ENCODE measurements at regions not wholly inside any gene's neighbourhood (a gene's known extent, or its start where the extent isn't known, plus 50 kb on each side); places are given as distances from the start of the nearest gene placed in this dataset.
"Not testable (repeated sequence)": the region's sequence is repeated elsewhere in the genome, so short reads cannot be mapped to it uniquely, and the experiment has no call there.

DNA sequence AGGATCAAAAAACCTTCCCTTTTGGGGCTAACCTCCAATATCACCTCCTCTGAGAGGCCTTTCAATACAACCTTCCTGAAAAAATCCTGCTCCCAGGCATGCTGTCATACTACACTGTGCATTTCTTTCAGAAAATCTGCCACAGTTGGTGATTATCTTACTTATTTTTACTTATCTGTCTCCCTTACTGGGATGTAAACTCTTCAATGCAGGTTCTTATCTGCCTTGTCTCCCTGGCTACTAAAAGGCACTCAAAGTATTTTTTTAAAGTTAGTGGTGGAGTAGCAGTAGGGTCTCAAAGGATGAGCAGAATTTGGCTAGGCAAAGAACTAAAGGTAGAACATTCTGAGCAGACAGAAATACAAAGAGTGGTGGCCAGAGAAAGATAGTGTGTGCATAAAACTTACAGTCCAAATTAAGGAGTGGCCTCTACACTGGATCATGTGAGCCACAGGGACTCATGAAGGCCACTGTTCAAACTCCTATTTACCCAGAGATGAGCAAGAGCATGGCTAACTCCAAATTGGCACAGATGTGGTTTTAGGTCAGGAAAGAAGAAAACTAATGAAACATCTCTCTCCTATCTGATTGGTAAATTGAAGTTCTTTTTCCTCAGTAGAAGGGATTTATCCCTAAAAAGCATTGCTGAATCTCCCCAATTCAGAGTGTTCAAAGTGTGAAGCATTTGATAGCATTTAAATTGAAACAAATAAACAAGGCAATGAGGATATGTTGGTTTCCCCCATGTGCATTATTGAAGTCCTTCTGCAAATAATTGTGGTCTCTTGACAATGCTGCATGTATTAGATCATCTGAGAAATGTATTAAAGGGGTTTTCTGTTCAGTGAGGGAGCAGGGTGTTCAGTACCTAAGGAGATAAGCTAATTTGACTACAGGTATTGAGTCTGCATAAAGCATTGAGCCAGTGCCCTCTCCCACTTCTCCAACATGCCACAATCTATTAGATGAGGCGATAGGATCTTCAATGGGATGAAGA is 285.5 kb downstream of the MREG start:
- H3K9me3 ChIP-seq (ENCODE audit: control insufficient read depth, low read length, poor library complexity, severe bottlenecking) = no peaks in the 10 kb centered on the region
- Mint-ChIP-seq H3K4me1 (peaks cover 4% of the 10 kb centered on the region), H3K27ac (no peak overlapping the region), H3K27me3 (peaks cover 10% of the 10 kb centered on the region), H3K4me3 (no peak overlapping the region), H3K36me3 (ENCODE audit: low read depth) (no peaks in the 10 kb centered on the region)
- DNase-seq = no peak
- ATAC-seq = no peak

DNA sequence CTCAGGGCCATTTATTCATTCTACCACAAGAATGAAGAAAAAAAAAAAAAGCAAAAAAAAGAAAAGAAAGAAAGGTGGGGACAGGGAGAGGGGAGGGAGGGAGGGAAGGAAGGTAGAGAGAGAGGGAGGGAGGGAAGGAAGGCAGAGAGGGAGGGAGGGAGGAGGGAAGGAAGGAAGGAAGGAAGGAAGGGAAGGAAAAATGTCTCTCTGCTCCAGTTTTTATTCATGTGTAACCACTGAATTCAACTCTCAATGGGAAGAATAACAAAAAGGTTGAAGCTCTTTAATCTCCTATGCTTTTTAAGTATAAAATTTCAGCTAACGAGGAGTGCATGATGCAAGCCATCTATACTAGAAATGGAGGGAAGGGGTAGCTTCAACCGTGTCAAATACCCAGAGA is 287.3 kb downstream of the MREG start:
- H3K27ac Mint-ChIP-seq = no peak overlapping the region
- peaks cover 10% of the 10 kb centered on the region for H3K27me3 Mint-ChIP-seq
- H3K9me3 ChIP-seq (ENCODE audit: control insufficient read depth, low read length, poor library complexity, severe bottlenecking) = no peaks in the 10 kb centered on the region
- H3K4me1 Mint-ChIP-seq = peaks cover 4% of the 10 kb centered on the region
- DNase-seq (no peak), ATAC-seq (no peak)
- no peak overlapping the region for H3K4me3 Mint-ChIP-seq
- no peaks in the 10 kb centered on the region for H3K36me3 Mint-ChIP-seq (ENCODE audit: low read depth)

DNA sequence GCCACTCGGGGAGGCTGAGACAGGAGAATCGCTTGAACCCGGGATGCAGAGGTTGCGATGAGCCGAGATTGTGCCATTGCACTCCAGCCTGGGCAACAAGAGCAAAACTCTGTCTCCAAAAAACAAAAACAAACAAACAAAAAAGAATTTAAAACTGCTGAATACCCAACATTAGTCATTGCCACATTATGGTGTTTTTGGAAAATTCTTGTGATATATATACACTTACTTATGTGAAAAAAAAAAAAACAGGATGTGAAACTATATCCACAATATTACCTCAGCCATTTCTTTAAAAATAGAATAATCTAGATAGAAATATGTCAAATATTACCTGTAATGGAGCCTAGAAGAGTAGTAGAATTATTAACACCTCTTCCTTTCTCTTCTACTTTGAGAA is 288.3 kb upstream of the FN1 start:
- Mint-ChIP-seq H3K27ac (no peak overlapping the region), H3K4me3 (no peak overlapping the region), H3K4me1 (peaks cover 4% of the 10 kb centered on the region), H3K36me3 (ENCODE audit: low read depth) (no peaks in the 10 kb centered on the region), H3K27me3 (peaks cover 10% of the 10 kb centered on the region)
- DNase-seq (no peak), ATAC-seq (no peak)
- no peaks in the 10 kb centered on the region for H3K9me3 ChIP-seq (ENCODE audit: control insufficient read depth, low read length, poor library complexity, severe bottlenecking)

DNA sequence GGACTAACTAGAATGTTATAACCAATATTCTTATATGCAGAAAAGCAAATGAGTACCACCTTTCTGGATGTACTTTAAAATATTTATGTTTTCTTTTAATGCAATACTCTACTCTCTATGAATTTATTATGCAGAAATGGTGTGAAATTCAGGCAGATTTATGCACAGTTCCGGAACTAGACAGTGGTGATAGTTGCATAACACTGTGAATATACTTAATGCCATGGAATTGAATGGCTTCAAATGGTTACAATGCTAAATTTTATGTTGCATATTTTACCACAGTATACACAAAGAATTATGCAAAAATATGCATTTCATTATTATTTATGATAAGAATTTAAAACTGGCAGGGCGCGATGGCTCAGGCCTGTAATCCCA is 287.8 kb upstream of the FN1 start:
- H3K27me3 Mint-ChIP-seq = peaks cover 10% of the 10 kb centered on the region
- no peak overlapping the region for H3K4me3 Mint-ChIP-seq
- H3K4me1 Mint-ChIP-seq = peaks cover 4% of the 10 kb centered on the region
- H3K36me3 Mint-ChIP-seq (ENCODE audit: low read depth) = no peaks in the 10 kb centered on the region
- no peaks in the 10 kb centered on the region for H3K9me3 ChIP-seq (ENCODE audit: control insufficient read depth, low read length, poor library complexity, severe bottlenecking)
- H3K27ac Mint-ChIP-seq = no peak overlapping the region
- no peak for ATAC-seq
- no peak for DNase-seq

DNA sequence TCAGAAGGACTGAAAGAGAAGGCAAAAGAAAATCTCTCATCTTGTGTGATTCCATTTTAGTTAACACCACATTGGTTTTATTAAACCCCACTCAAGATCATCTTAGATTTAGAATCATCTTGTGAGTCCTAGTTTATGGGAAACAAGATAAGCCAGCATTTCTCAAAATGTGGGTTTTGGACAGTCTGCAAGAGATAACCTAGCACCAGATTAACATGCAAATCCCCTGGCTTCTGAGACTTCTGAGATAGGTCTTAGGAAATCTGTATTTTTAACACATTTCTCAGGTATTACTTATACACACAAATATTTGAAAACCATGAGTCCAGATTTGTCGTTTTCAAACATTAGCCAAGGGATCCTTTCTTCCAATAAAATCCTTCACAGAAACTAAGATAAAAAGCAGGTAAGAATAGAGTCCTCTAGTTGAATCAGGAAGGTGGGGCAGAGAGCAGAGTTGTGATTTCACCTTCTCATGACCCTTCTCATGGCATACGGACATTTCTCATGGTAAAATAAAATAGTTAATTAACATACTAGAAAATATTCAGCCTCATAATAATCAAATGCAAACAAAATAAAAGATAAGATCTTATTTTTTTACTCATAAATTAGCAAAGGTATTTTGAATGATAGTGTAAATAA is 287.2 kb upstream of the FN1 start:
- H3K4me3 Mint-ChIP-seq = no peak overlapping the region
- peaks cover 6% of the 10 kb centered on the region for H3K27me3 Mint-ChIP-seq
- ATAC-seq = no peak
- no peaks in the 10 kb centered on the region for H3K9me3 ChIP-seq (ENCODE audit: control insufficient read depth, low read length, poor library complexity, severe bottlenecking)
- H3K27ac Mint-ChIP-seq = no peak overlapping the region
- DNase-seq = no peak
- H3K36me3 Mint-ChIP-seq (ENCODE audit: low read depth) = no peaks in the 10 kb centered on the region
- no peaks in the 10 kb centered on the region for H3K4me1 Mint-ChIP-seq

DNA sequence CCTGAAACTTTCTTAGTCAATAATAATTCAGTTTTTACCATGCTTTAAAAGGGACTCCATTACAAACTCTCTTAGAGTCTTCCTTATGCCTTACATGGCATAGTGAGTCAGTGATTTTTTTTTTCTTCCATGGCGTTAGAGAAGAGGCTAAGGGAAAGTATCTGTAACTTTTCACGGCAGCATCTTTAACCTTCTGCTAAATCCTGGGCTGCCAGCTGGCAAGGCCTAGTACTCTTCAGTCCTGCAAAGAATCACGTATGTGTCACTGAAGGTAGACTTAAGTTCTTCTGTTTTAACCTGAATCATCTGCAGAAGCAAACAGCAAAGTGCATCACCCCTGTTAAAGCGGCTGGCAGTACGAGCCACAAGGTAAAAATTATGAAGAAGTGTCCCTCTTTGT is 286.3 kb upstream of the FN1 start:
- Mint-ChIP-seq H3K4me3 (no peak overlapping the region), H3K36me3 (ENCODE audit: low read depth) (no peaks in the 10 kb centered on the region), H3K27me3 (peaks cover 3% of the 10 kb centered on the region), H3K27ac (no peak overlapping the region), H3K4me1 (no peaks in the 10 kb centered on the region)
- no peak for ATAC-seq
- no peak for DNase-seq
- no peaks in the 10 kb centered on the region for H3K9me3 ChIP-seq (ENCODE audit: control insufficient read depth, low read length, poor library complexity, severe bottlenecking)

DNA sequence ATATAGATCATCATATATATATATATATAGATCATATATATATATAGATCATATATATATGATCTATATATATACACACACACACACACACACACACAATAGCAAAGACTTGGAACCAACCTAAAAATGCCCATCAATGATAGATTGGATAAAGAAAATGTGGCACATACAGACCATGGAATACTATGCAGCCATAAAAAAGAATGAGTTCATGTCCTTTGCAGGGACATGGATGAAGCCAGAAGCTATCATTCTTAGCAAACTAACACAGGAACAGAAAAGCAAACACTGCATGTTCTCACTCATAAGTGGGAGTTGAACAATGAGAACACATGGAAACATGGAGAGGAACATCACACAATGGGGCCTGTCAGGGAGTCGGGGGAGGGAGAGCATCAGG is 285.6 kb upstream of the FN1 start:
- not testable (repeated sequence) for H3K4me3 Mint-ChIP-seq; H3K4me1 Mint-ChIP-seq; H3K27me3 Mint-ChIP-seq; ATAC-seq; H3K36me3 Mint-ChIP-seq (ENCODE audit: low read depth); DNase-seq; H3K27ac Mint-ChIP-seq; H3K9me3 ChIP-seq (ENCODE audit: control insufficient read depth, low read length, poor library complexity, severe bottlenecking)

DNA sequence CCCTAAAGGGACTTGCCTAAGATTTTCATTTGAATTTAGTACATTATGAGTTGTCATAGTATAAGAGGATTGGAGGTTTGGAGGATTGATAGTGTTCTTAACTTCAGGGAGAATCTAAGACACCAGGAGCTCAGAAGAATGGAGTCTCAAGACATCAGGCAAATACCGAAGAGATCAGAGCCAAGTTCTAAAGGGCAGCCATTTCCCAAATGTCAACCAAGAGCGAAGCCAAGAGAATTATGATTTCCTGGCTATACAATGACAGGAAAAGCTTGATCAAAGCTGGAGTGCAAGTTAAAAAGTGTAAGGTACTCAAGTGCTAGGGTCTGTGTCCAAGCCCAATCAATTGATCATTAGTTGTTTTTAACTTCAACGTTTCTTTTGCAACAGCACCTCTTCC is 283.0 kb upstream of the FN1 start:
- H3K4me3 Mint-ChIP-seq = no peak overlapping the region
- peaks cover 5% of the 10 kb centered on the region for H3K27me3 Mint-ChIP-seq
- no peak overlapping the region for H3K27ac Mint-ChIP-seq
- ATAC-seq (no peak), DNase-seq (no peak)
- H3K4me1 Mint-ChIP-seq = no peaks in the 10 kb centered on the region
- no peaks in the 10 kb centered on the region for H3K36me3 Mint-ChIP-seq (ENCODE audit: low read depth)
- H3K9me3 ChIP-seq (ENCODE audit: control insufficient read depth, low read length, poor library complexity, severe bottlenecking) = no peaks in the 10 kb centered on the region

DNA sequence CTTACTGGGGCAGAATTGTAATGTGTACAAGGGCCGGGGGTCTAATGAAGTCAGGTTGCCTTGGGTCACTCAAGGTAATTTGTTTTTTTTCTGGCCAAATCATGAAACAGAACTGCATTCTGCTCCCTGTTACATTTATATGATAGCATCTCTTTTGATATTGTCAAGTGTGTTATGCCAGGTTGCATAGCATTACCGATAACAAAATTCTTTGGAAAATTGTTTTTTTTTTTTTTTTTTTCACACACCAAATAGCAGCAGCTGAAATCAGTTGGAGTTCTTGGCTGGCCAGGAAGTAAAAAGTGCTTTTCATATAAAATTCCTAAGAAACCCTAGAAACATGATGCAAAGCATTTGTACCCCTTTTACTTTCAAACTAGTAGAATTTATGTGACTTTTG is 282.6 kb upstream of the FN1 start:
- H3K36me3 Mint-ChIP-seq (ENCODE audit: low read depth) = no peaks in the 10 kb centered on the region
- H3K4me3 Mint-ChIP-seq = no peak overlapping the region
- H3K27ac Mint-ChIP-seq = no peak overlapping the region
- no peaks in the 10 kb centered on the region for H3K9me3 ChIP-seq (ENCODE audit: control insufficient read depth, low read length, poor library complexity, severe bottlenecking)
- H3K4me1 Mint-ChIP-seq = no peaks in the 10 kb centered on the region
- H3K27me3 Mint-ChIP-seq = peaks cover 5% of the 10 kb centered on the region
- no peak for ATAC-seq
- DNase-seq = no peak

DNA sequence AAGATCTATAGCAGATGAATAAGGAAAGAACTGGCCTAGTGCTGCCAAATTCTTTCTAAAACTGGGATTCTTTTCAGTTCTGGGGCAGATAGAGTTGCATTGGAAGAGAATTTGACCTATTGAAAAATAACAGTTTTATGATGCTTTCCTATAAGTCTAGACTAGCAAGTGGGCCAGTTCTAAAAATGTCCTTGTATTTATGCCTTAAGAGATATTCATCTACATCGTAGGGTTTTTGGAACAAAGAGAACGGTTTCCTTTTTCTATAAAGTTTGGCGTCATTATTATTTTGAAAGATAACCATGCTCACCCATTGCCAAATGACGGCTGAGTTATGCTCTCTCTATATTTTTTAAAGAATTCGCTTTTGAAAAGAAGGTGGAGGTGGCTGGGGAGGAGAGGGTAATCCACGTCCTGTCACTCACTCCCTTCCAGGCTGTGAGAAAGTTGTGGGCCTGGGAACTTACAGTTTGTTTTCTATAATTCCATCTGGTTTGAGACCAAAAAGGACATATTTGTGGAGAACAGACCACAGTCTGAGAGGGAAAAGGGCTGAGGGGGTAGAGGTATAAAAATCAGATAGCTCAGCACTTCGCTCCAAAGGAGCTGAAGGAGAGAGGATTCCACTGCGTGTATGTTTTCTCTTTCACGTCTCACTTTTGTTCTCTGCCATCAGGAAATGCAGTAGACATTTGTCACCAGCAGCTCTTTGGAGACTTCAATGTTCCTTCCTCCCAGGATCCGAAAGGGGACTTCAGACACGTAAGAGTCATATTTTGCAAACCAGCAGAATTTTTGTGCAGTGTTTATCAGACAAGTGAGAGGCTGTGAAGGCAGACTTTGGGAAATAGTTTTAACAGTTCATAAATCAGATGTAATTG is 281.9 kb upstream of the FN1 start:
- no peaks in the 10 kb centered on the region for H3K9me3 ChIP-seq (ENCODE audit: control insufficient read depth, low read length, poor library complexity, severe bottlenecking)
- peaks cover 11% of the 10 kb centered on the region for H3K27me3 Mint-ChIP-seq
- H3K4me3 Mint-ChIP-seq = no peak overlapping the region
- H3K27ac Mint-ChIP-seq = no peak overlapping the region
- H3K4me1 Mint-ChIP-seq = no peaks in the 10 kb centered on the region
- ATAC-seq = no peak
- no peak for DNase-seq
- no peaks in the 10 kb centered on the region for H3K36me3 Mint-ChIP-seq (ENCODE audit: low read depth)

DNA sequence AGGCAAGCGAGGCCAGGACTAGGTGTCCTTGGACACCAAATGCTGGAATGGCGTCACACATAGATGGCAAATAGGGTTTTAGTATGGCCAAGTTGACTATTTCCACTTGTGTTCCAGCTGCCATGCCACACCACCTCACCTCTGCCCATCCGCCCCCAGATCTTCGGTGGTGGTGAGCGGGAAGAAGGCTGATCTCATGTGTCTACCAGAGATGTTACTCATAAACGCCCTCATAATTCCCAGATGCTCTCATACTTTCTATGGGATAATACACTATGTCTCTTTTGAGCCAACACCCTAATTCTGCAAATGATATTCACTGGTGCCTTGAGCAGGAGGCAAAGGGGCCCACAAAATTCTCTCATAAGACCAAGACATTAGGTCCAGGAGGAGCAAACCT is 281.1 kb upstream of the FN1 start:
- H3K9me3 ChIP-seq (ENCODE audit: control insufficient read depth, low read length, poor library complexity, severe bottlenecking) = no peaks in the 10 kb centered on the region
- Mint-ChIP-seq H3K27me3 (peaks cover 11% of the 10 kb centered on the region), H3K4me3 (no peak overlapping the region), H3K27ac (no peak overlapping the region), H3K4me1 (no peaks in the 10 kb centered on the region), H3K36me3 (ENCODE audit: low read depth) (no peaks in the 10 kb centered on the region)
- no peak for DNase-seq
- no peak for ATAC-seq

DNA sequence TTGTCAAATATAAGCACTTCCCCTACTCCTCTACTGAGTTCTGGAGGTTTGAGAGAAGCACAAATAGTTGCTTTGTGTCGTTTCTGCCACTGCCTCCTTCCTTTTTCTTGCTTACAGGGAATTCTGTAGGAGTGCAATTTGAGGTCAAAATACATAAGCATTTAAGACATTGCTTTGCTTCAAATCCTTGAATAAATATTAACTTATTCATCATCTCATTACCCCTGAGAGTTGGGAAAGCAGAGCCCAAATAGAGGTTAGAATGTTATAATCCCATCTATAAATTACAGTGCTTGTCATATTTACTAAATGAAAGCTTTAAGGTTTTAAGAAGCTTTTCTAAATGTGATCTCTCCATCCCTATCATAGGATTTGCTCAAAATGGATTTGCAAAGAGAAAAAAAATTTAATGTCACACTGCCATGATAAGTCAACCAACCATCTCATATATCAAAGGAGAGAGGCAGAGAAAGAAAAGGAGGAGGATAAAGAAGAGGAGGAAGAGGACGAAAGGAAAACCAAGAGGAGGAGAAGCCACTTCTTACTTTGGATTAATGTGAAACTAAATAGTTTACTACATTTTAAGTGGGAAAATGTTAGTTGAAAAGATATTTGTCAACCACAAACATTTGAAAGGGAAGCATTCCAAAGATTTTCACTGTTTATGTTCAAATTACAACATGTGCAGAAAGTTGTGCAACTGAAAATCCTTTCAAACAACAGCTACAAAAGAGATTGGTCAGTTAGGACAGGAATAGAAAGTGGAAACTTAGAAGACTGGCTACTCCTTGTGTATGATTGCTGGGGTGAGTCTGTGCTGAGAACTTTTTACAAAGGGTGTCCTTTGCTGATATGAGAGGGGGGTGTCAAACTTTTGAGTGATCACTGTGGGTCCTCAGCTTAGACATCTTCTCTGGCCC is 277.3 kb upstream of the FN1 start:
- Mint-ChIP-seq H3K36me3 (ENCODE audit: low read depth) (no peaks in the 10 kb centered on the region), H3K27me3 (peaks cover 11% of the 10 kb centered on the region), H3K4me3 (no peak overlapping the region), H3K4me1 (no peaks in the 10 kb centered on the region), H3K27ac (no peak overlapping the region)
- H3K9me3 ChIP-seq (ENCODE audit: control insufficient read depth, low read length, poor library complexity, severe bottlenecking) = no peaks in the 10 kb centered on the region
- ATAC-seq (no peak), DNase-seq (no peak)

All from T-helper 17 cell (primary cell).